Activated CD4-positive, alpha-beta T cell treated with anti-CD3 and anti-CD28 coated beads, Interleukin-2, Interleukin-6, amounts not matched to agents 100 ng/mL and 50 ng/mL, durations not matched to agents 16 hours and 8 hours (primary cell): ENCODE measurements at regions not wholly inside any gene's neighbourhood (a gene's known extent, or its start where the extent isn't known, plus 50 kb on each side); places are given as distances from the start of the nearest gene placed in this dataset.
"Not testable (repeated sequence)": the region's sequence is repeated elsewhere in the genome, so short reads cannot be mapped to it uniquely, and the experiment has no call there.

Experiments
- DNase-seq: peaks from one replicate; pipeline ENCODE4 v3.0.0-alpha.2; 2020

DNA sequence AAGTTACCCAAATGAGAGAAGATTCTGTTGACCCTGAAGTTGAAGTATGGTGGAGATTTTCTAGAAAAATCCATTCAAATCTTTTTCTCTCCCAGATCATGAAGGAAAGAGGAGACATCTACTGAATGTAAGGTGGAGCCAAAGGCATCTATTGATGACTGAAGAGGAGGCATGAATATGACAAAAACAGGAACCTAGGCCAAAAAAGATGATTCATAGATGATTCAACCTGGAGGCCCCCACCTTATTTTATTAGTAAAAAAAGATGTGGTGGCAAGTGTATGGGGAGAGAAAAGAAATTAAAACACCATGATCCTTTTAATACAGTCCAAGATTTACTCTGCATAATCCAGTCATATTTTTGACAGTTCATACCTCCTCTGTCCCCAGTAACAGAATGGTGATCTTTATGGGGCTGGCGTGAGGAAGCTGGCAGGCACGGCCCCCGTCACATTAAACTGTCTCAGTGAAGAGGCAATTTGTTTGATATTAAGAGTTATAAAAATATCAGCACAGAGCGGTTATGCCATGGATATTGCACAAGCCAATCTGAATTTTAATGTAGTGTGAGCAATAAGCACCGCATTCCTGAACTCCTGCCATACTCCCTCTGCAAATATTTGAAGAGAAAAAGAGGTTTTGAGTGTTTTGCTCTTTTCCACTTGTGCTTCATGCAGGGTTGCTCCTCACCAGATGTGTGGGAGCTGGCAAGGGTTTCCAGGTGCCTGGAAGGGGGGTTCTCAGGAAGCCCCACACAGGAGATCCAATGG is 94.4 kb downstream of the TRIM43 start:
- not testable (repeated sequence) for DNase-seq

DNA sequence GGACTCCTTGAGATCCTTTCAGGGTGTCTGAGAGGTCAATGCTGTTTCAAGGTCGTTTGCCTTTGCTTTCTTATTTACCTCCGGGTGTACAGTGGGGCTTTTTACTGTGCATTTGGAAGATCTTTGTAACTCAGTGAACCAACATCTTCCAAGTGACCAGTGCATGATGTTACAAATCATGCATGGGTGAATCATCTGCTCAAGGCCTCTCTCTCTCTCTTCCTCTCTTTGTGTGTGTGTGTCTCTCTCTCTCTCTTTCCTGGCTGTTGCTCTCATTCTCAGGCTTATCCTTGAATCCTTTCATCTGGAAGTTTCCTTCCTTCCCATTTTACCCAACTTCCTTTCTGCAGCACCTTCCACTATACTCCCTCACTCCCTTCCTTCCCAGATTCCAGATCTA is 96.1 kb downstream of the TRIM43 start:
- not testable (repeated sequence) for DNase-seq

DNA sequence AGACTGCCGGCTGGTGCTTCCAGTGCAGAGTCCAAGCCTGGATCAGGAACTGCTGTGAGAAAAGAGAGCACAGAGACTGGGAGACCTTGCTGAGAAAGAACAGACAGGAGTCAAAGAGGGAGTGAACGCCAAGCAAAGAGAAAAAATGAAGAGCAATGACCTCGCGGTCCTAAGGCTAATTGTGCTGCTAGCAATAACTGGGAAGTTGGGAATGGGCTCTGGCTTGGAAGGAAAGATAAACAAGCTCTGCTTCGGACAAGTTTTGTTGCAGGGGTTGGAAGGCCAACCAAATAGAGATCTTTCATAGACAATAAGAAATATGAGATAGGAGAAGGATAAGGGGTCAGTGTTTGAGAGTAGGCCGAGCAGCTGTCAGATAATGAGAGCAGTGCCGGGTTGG is 99.4 kb downstream of the TRIM43 start:
- DNase-seq = not testable (repeated sequence)

DNA sequence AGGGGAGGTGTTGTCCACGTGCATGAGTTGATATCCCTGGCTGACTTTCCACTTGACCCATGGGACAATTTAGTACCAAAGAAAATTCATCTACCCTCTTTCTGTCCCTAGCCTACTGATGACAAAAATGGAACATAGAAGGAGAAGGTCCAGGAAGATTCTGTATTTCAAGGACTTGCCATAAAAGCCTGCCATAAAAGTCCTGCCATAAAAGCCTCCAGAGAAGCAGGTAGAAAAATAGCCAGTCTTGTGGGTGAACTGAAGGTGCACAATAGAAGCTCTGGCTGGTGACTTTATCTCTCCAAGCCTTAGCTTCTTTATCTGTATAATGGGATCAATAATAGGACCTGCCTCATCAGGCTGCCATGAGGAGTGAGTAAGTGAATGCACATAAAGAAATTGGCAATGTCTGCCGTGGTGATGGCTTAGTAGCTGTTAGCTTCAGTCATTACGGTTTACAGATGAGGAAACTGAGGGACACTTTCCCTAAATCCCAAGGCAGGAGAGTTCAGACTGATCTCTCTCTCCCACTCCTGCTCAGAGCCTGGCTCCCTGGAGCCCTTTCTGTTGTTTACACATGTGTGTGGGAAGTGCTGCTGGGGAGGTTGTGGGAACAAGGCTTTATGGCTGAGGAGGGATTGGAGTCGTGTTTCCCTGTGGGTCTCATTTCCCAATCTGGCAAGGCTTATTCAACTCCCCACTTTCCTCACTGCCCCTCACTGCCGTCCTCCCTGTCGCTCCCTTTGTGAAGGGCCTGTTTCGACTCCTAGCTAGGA is 101.5 kb downstream of the TRIM43 start:
- DNase-seq = not testable (repeated sequence)

DNA sequence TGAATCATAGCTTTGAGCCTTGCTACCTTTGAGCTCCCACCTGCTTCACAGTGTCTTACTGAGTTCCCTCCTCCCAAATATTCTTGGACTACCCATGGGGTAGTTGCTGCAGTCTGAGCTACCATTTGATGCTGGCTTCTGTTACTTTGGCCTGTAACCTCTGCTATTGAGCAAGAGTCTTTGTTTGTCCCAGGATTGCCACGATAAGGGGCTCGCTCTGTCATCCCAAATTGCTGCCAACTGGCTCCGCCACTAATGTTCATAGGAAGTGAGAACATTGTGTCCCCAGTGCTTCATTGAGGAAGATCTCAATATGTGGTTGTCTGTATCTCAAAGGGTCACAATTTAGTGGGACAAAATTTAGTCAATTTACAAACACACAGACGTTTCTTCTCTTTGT is 103.8 kb downstream of the TRIM43 start:
- DNase-seq = no peak

DNA sequence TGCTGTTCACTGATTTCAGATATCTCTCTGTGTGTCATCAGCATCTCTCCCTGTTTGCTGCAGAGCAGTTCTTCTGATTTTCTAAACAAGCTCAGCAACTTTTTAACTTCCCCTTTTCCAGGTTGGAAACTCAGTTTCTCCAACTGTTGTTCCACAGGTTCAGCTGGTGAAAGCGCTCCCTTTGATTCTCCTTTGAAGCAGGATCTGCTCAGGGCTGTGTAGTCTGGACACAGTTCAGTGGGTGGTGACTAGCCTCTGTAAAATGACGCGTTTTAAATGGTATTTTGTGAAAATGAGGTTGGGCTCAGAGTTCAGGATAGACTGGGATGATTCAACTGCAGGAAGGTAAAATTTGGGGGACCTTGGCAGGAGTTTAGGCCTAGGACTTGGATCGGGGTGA is 106.3 kb downstream of the TRIM43 start:
- DNase-seq = no peak

DNA sequence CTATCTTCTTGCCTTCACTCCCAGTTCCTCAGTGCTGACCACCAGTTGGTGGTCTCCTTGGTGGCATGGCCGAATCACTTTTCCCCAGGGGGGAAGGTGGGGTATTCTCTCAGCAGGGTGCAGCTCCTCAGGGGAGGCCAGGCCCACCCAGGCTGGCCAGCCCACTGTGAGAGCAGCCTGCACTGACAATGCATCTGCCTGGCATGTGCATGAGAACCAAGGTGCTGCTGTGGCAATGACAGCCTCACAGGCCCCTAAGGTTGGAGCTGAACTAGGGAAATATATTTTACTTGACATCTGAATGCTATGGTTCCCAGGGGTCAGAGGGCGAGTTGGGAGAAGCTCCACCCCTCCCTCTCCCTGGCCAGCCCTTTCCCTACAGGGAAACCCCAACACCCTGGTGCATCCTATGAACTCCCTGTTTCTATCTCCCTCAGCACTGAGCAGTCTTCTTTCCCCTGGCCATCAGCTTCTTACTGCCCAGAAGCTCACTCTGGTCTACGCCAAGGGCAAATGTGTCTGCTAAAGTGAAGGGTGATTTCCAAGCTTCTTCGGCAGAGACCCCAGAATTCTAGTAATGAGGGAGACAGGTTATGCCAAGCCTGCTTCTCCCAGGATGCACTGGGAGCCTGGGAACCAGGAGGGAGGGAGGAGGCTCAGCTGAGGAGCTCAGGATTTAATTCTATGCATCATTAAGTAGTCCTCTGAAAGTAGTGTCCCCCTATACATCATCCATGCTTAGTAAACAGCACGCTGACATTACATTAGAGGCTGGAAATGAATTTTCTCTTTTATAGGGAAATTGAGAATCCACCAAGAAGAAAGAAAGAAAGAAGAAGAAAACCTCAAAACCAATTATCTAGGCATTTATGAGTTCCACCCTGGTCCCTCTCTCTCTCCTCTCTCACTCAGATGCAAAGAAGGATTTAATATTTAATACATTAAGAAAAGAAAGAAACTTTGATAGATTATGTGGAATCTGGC is 107.7 kb downstream of the TRIM43 start:
- not testable (repeated sequence) for DNase-seq

DNA sequence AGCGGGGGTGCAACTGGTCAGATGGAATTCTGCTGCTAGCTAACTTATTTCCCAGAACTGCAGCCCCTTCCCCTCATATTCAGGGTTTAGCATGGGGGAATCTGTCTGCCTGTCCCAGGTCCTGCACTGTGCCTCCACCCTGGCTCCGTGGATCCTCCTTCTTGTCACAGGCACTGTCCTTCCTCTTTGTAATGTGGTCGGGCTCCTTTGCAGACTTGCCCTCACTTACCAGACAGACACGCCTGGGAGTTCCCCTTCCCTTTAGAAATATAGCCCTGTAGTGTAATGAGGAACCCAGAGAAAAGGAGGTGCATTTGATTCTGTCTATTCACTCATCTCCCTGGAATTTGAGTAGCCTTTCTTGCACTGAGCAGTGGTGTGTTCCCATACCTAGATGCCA is 108.7 kb downstream of the TRIM43 start:
- no peak for DNase-seq

DNA sequence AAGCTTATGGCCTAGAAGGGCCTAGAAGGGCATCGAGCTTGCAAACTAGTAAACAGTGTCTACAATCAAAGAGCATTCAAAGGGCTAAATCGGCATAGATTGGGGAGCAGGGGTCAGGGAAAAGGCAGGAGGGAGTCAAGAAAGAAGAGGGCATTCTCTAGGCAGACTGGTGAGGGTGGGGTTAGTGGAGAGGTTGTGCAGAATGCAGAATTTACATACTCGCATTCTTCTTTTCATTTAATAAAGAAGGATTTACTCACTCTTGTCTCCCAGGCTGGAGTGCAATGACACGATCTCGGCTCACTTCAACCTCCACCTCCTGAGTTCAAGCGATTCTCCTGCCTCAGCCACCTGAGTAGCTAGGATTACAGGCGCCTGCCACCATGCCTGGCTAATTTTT is 110.7 kb downstream of the TRIM43 start:
- DNase-seq = no peak

DNA sequence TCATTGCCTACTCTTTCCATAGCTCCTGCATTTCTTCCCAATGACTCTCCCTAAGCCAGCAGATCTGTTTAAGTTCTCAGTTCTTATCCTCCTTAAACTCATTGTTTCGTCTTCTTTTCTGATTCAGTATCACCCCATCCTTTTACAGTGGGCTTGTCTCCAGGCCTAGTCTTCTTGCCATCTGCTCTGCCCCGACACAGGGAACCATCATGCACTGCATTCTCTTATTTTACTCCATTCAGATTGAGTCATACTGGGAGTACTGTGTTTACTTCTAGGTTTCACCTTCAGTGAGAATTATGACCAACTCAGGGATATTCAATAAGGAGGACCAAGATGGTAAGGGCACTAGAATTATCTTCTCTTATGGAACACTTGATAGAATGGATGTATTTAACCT is 115.4 kb downstream of the TRIM43 start:
- not testable (repeated sequence) for DNase-seq

DNA sequence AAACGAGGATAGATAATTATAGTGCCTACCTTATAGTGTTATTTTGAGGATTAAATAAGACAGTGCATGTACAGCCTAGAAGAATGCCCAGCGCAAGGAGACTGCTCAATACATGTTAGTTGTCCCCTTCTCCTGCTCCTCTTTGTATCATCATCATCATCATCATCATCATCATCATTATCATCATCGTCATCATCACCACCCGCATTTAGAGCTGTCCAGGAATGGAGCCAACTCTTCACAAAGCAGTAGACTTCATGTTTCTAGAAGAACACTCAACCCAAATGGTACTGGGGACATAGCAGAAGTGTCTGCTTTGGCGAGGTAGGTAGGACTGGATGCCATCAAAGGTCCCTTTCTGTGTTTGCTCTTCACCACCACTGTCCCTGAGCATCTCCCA is 116.0 kb downstream of the TRIM43 start:
- no peak for DNase-seq

DNA sequence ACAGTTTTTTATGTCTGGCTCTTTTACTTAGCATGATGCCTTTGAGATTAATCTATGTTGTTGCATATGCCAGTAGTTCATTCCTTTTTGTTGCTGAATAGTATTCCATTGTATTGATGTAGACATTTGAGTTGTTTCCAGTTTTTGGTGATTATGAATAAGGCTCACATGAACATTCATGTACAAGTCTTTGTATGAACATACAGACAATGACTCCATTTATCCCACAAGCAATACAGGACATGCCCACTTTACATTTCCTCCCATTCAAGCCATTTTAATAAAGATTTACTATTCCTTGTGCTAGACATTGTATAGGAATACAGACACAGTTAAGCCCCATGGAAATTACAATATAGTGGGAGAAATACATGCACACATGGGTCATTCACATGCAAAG is 118.0 kb downstream of the TRIM43 start:
- no peak for DNase-seq

DNA sequence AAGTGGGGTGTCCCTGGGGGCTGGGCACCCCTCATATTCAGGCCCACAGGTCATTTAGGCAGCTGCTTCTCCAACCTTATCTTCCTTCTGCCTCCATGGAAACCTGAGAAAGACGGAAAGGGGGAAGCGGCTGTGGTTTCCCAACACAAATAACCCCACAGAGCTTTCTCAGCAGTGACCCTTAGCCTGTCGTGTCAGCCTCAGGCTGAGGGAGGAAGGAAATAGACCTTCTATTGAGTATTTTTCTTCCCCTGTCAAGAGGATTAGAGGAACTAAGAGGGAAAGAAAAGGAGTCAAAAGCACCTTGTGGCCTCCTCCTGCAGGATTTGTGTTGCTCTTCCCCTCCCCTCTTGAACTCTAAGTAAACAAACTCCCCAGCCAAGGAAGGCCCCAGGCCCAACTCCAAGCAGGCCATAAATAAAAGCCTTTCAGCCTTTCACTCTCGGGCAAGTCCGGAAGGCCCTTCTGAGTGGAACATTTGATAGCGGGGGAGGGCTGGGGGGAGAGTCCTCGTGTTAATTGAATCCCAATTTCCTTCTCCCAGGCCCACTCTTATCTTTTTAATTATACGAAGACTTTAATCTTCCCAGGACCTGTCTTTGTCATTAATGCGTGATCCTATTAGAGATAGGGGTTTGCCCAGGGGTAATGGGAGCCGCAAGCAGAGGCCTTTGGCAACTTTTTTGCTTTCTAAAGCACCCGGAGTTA is 121.8 kb downstream of the TRIM43 start:
- not testable (repeated sequence) for DNase-seq

DNA sequence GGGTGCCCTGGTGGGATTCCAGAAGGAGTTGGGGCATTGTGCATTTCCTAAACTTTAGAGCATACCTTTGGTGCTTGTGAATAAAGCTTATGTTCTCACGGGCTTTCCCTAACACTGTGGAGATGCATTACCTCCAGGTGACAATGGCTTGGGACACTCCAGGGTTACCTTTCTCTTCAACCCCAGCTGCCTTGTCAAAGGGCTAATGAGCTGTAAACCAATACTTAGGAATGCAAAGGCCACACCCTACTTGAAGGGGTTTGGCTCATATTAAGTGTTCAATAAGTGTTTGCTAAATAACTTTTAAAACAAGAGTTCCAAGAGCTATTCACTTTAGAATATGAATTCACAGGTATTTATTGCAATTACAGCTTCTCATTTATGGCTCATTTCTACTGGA is 122.6 kb downstream of the TRIM43 start:
- not testable (repeated sequence) for DNase-seq

DNA sequence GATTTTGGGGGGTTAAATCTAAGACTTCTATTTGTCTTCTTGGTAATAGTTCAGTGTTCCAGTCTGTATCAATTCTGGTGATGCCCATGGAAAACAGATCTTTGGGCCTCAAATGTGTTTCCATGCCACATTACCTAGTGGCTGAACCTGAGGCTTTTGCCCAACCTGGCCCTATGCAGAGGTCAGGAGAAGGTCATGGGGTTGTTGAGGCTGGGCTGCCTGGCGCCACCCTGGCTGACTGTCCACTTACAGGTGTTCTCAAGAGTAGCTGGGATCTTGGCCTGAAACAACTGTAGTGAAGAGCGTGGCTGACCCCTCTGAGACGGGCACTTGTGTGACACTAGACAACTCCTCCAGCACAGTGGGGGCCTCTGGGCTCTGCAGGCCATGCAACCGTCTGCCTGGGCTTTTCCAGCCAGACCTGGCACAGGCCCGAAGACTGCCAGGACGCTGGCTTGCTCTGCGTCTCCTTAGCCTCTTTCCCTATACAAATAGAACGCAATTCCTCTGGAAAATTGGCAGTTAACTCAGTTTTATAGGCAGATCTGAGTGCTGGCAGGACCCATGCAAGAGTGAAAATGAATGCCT is 127.8 kb downstream of the TRIM43 start:
- no peak for DNase-seq

DNA sequence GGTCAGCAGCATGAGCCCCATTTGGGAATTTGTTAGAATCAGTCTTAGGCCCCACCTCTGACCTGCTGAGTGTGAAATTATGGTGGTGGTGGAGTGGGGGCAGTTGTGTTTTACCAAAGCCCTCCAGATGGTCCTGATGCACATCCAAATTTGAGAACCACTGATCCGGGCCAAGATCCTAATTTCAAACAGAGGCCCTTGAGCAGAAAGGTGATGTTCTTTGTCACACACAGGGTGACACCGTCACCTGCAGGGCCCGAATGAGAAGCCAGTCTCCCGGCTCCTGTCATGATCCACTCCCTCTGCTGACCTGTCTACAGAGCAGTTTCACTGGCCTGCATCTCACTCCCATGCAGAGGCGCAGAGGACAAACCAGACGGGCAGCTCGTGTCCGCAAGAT is 129.9 kb downstream of the TRIM43 start:
- no peak for DNase-seq

DNA sequence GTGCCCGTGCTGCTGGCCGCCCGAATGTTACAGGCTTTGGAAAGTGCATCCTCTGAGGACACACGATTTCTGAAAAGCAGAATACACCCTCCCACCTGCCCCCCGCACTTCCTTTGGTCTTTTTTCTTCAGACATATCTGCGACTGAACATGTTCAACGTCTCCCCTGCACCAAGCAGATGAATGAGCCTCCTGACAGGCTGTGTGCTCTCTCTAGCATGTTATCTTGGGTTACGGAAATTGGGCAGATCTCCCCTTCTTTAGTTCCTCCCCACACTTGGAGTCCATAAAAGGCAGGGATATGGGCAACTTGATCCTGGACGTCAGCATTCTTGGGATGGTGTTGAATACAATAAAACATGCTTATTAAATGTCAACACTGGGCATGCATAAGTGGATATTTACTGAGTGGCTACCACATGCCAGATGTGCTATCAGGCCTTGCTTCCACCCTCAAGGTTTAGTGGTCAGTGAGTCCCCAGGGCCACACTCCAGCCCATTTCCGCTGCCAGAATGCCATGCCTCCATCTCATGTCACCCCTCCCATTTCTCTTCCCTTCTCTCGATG is 130.4 kb downstream of the TRIM43 start:
- no peak for DNase-seq

DNA sequence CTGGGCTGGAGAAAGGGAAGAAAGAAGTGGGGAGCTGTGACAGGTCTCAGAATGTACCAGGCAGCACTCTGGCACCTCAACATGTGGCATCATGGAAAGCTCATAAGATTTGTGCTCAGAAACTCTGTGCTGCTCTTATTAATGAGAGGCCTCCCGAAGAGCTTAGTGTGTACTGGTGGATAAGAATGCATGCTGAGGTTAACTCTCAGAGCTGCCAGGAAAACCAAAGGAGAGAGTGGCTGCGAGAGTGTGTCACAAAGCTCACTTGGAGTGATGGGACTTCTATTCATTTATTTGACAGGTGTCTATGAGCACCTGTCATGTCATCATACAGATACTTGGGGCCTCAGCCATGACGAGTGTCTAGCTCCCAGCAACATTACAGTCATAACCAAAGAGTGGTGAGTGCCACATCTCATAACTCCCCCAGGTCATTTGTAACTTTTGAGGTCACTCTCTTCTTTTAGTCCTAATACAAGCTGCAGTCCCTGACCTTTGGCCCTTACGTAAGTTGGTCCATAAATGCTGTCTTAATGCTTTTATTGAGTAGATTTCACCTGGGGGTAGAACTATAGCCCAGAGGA is 131.9 kb downstream of the TRIM43 start:
- DNase-seq = not testable (repeated sequence)

DNA sequence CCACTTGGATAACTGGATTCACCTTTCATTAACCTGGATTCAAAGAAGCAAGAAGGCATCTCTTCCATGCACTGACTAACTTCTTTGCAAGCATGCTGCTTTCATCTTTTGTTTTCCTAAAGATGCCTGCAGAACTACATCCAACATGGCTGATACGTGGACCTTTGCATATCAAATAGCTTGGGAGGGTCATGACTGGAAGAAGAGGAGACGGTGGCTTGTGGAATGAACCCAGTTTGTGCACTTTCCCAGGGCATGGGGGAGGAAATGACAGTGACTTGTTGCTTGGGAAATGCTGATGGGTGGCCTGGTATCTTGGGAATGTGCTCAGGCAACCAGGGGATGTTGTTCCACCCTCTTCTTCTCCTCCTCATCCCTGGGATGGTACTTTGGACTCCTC is 133.4 kb downstream of the TRIM43 start:
- not testable (repeated sequence) for DNase-seq

DNA sequence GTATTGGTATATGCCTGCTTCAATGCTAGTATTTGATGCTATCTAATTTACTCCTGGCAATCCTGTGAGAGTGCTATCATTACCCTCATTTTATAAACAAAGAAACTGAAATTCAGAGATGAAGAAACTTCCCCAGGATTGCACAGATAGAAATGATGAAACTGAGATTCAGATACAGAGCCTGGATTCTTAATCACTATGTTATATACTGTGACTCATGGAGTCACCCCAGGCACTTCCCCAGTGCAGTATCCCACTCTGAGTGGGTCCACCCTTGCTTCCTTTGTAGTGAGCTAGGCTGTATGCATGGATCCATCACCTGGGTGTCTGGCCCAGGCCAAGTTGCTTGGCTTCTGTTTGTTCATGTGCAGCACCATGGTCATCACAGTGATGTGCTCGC is 133.9 kb downstream of the TRIM43 start:
- not testable (repeated sequence) for DNase-seq

DNA sequence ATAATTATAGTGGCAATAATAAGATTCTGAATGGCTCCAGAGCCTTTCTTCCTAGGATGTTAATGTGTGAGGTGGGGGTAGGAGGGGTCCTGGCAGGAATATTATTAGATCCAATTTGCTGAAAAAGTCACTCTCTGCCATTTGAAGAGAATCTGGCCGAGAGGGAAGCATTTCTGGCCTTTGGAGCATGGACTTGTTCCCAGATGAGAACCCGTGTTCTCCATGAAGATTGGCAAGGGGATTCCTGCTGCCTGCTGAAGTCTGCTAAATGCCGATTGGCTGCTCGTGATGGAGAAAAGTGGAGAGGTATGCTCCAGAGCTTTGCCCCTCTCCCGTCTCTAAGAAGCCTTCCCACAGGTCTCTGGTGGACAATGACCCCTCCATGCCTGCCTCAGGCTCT is 135.6 kb downstream of the TRIM43 start:
- not testable (repeated sequence) for DNase-seq
